ENCODE measurements at regions not wholly inside any gene's neighbourhood (a gene's known extent, or its start where the extent isn't known, plus 50 kb on each side); places are given as distances from the start of the nearest gene placed in this dataset.
"Not testable (repeated sequence)": the region's sequence is repeated elsewhere in the genome, so short reads cannot be mapped to it uniquely, and the experiment has no call there.

DNA sequence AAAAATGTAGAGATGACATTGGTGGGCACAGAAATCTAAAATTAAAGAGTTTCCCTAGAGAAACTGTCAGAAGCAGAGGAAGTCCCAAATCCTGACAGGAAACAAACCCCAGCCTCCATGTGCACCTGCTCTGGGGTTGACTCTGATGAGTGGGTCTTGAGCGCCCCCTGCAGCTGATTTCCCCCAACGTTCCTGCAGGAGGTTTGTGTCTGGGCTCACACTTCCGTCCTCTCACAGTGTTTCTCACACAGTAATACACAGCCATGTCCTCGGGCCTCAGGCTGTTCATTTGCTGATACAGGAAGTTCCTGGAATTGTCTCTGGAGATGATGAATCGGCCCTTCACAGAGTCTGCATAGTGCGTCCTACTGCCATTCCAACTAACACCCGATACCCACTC is 670.1 kb downstream of the TMEM121 start:
- TF ChIP-seq CSDC2 (CRISPR knock-in tag; IDR thresholded peaks at IDR 0.05); GLIS3 (CRISPR knock-in tag; IDR thresholded peaks at IDR 0.05); OSR1 (CRISPR knock-in tag; IDR thresholded peaks at IDR 0.05); ZNF8 (CRISPR knock-in tag; IDR thresholded peaks at IDR 0.05); ZFP30 (CRISPR knock-in tag; IDR thresholded peaks at IDR 0.05); BACH2 (CRISPR knock-in tag; IDR thresholded peaks at IDR 0.05; ENCODE audit: borderline replicate concordance); RARB (CRISPR knock-in tag; IDR thresholded peaks at IDR 0.05); ZFP3 (CRISPR knock-in tag; IDR thresholded peaks at IDR 0.05): not testable (repeated sequence)
- TF ChIP-seq, protein P1, sequence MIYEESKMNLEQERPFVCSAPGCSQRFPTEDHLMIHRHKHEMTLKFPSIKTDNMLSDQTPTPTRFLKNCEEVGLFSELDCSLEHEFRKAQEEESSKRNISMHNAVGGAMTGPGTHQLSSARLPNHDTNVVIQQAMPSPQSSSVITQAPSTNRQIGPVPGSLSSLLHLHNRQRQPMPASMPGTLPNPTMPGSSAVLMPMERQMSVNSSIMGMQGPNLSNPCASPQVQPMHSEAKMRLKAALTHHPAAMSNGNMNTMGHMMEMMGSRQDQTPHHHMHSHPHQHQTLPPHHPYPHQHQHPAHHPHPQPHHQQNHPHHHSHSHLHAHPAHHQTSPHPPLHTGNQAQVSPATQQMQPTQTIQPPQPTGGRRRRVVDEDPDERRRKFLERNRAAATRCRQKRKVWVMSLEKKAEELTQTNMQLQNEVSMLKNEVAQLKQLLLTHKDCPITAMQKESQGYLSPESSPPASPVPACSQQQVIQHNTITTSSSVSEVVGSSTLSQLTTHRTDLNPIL (CRISPR knock-in tag; IDR thresholded peaks at IDR 0.05; ENCODE audit: low read depth), result not testable (repeated sequence)
- TF ChIP-seq, protein P2, sequence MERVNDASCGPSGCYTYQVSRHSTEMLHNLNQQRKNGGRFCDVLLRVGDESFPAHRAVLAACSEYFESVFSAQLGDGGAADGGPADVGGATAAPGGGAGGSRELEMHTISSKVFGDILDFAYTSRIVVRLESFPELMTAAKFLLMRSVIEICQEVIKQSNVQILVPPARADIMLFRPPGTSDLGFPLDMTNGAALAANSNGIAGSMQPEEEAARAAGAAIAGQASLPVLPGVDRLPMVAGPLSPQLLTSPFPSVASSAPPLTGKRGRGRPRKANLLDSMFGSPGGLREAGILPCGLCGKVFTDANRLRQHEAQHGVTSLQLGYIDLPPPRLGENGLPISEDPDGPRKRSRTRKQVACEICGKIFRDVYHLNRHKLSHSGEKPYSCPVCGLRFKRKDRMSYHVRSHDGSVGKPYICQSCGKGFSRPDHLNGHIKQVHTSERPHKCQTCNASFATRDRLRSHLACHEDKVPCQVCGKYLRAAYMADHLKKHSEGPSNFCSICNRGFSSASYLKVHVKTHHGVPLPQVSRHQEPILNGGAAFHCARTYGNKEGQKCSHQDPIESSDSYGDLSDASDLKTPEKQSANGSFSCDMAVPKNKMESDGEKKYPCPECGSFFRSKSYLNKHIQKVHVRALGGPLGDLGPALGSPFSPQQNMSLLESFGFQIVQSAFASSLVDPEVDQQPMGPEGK (CRISPR knock-in tag; IDR thresholded peaks at IDR 0.05; ENCODE audit: borderline replicate concordance), result not testable (repeated sequence)
